ENCODE measurements at regions not wholly inside any gene's neighbourhood (a gene's known extent, or its start where the extent isn't known, plus 50 kb on each side); places are given as distances from the start of the nearest gene placed in this dataset.

DNA sequence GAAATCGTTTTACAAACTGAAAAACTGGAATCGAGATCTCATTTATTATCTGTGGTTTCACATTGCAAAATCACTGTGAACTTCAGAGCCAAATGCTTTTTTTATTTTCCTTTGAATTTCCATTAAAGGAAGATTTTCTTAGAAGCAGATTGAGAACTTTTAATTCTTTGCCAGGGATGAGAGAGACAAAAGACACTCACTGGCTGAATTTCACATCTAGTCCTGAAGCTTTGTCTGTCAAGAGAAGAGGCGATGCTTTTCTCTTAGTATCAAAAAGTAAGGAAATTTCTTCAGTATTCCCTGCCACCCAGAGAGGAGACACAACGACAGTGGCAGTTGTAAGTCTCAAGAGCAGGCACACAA, 141.8 kb downstream of the TMEM200A start:
- H3K4me3 ChIP-seq (ENCODE audit: low read depth in 2 of 2, low read length in 2 of 2), result no peak overlapping the region
- no peak for ATAC-seq
- intact Hi-C loops (cut with micrococcal nuclease; ENCODE audit: unreplicated experiment) (no loop called here), in situ Hi-C loops (cut with HindIII; ENCODE audit: low pct_unique_long_range_greater_than_20kb, low sequenced_read_pairs) (no loop called here)
- H3K36me3 ChIP-seq (ENCODE audit: control insufficient read depth, insufficient read depth, low read length), result no peaks in the 10 kb centered on the region
- no peaks in the 10 kb centered on the region for H3K9me3 ChIP-seq (ENCODE audit: control insufficient read depth, insufficient read depth, low read depth, low read length)
- DNase-seq (ENCODE audit: low read depth, low spot score), result no peak
- no peaks in the 10 kb centered on the region for H3K4me1 ChIP-seq (ENCODE audit: control insufficient read depth, insufficient read depth, low read length)
- ChIA-PET CTCF (no interaction called here), POLR2A (no interaction called here)
- TF ChIP-seq TCF7L2 (IDR thresholded peaks at IDR 0.05; ENCODE audit: low read depth, low read length), result no peak
- TF ChIP-seq, protein P1, sequence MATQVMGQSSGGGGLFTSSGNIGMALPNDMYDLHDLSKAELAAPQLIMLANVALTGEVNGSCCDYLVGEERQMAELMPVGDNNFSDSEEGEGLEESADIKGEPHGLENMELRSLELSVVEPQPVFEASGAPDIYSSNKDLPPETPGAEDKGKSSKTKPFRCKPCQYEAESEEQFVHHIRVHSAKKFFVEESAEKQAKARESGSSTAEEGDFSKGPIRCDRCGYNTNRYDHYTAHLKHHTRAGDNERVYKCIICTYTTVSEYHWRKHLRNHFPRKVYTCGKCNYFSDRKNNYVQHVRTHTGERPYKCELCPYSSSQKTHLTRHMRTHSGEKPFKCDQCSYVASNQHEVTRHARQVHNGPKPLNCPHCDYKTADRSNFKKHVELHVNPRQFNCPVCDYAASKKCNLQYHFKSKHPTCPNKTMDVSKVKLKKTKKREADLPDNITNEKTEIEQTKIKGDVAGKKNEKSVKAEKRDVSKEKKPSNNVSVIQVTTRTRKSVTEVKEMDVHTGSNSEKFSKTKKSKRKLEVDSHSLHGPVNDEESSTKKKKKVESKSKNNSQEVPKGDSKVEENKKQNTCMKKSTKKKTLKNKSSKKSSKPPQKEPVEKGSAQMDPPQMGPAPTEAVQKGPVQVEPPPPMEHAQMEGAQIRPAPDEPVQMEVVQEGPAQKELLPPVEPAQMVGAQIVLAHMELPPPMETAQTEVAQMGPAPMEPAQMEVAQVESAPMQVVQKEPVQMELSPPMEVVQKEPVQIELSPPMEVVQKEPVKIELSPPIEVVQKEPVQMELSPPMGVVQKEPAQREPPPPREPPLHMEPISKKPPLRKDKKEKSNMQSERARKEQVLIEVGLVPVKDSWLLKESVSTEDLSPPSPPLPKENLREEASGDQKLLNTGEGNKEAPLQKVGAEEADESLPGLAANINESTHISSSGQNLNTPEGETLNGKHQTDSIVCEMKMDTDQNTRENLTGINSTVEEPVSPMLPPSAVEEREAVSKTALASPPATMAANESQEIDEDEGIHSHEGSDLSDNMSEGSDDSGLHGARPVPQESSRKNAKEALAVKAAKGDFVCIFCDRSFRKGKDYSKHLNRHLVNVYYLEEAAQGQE (IDR thresholded peaks at IDR 0.05; ENCODE audit: insufficient read depth in 1 of 2, low read depth in 2 of 2, low read length in 1 of 2), result no peak
- TF ChIP-seq, protein P2, sequence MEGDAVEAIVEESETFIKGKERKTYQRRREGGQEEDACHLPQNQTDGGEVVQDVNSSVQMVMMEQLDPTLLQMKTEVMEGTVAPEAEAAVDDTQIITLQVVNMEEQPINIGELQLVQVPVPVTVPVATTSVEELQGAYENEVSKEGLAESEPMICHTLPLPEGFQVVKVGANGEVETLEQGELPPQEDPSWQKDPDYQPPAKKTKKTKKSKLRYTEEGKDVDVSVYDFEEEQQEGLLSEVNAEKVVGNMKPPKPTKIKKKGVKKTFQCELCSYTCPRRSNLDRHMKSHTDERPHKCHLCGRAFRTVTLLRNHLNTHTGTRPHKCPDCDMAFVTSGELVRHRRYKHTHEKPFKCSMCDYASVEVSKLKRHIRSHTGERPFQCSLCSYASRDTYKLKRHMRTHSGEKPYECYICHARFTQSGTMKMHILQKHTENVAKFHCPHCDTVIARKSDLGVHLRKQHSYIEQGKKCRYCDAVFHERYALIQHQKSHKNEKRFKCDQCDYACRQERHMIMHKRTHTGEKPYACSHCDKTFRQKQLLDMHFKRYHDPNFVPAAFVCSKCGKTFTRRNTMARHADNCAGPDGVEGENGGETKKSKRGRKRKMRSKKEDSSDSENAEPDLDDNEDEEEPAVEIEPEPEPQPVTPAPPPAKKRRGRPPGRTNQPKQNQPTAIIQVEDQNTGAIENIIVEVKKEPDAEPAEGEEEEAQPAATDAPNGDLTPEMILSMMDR (IDR thresholded peaks at IDR 0.05), result no peak
- TF ChIP-seq SIN3A (IDR thresholded peaks at IDR 0.05; ENCODE audit: borderline replicate concordance, insufficient read depth, low read depth, low read length), result no peak
- TF ChIP-seq POLR2AphosphoS5 (IDR thresholded peaks at IDR 0.05; ENCODE audit: low read depth, low read length), result no peak
- no TSS peak for BruUV-seq (replicated peaks)
- no peaks in the 10 kb centered on the region for H3K27me3 ChIP-seq (ENCODE audit: control insufficient read depth, insufficient read depth, low read length)
- no peak overlapping the region for H3K27ac ChIP-seq (ENCODE audit: low read length)

DNA sequence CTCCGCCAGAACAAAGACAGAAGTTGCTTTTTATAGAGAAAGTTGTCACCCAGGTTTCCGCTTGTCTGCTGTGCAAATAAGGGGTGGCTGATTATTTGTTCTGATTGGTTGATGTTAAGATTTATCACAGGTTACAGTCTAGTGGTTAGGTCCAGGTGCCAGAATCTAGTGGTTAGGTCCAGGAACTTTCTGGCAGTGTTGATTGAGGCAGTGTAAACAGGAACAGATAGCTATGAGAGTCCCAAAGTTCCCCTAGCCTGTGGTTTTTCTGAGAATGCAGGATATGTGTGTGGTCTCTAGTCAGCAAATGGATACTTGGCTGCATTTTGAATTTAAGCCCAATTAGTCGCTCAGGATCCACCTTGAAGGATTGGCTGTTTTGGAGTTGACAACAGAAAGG, 148.0 kb downstream of the TMEM200A start:
- DNase-seq (ENCODE audit: low read depth, low spot score) (no peak), ATAC-seq (no peak)
- no peaks in the 10 kb centered on the region for H3K9me3 ChIP-seq (ENCODE audit: control insufficient read depth, insufficient read depth, low read depth, low read length)
- H3K36me3 ChIP-seq (ENCODE audit: control insufficient read depth, insufficient read depth, low read length), result no peaks in the 10 kb centered on the region
- H3K27ac ChIP-seq (ENCODE audit: low read length), result no peak overlapping the region
- no peaks in the 10 kb centered on the region for H3K27me3 ChIP-seq (ENCODE audit: control insufficient read depth, insufficient read depth, low read length)
- ChIA-PET CTCF (no interaction called here), POLR2A (no interaction called here)
- intact Hi-C loops (cut with micrococcal nuclease; ENCODE audit: unreplicated experiment), result no loop called here
- in situ Hi-C loops (cut with HindIII; ENCODE audit: low pct_unique_long_range_greater_than_20kb, low sequenced_read_pairs), result no loop called here
- TF ChIP-seq SIN3A (IDR thresholded peaks at IDR 0.05; ENCODE audit: borderline replicate concordance, insufficient read depth, low read depth, low read length), result no peak
- TF ChIP-seq, protein P2 (IDR thresholded peaks at IDR 0.05), result no peak
- TF ChIP-seq, protein P1 (IDR thresholded peaks at IDR 0.05; ENCODE audit: insufficient read depth in 1 of 2, low read depth in 2 of 2, low read length in 1 of 2), result no peak
- TF ChIP-seq TCF7L2 (IDR thresholded peaks at IDR 0.05; ENCODE audit: low read depth, low read length), result no peak
- TF ChIP-seq POLR2AphosphoS5 (IDR thresholded peaks at IDR 0.05; ENCODE audit: low read depth, low read length), result no peak
- no TSS peak for BruUV-seq (replicated peaks)
- H3K4me1 ChIP-seq (ENCODE audit: control insufficient read depth, insufficient read depth, low read length), result no peaks in the 10 kb centered on the region
- H3K4me3 ChIP-seq (ENCODE audit: low read depth in 2 of 2, low read length in 2 of 2), result no peak overlapping the region
